HEK293 (cell line): ENCODE measurements at regions not wholly inside any gene's neighbourhood (a gene's known extent, or its start where the extent isn't known, plus 50 kb on each side); places are given as distances from the start of the nearest gene placed in this dataset.

Experiments used
- CTCF ChIA-PET: fragments of 350-600 bp; formaldehyde crosslinking; extraction: SDS; loops from one replicate; lab custom pipeline; 2021; ENCODE audit warnings: antibody characterized with exemption; lab: Yijun Ruan, JAX
- POLR2A ChIA-PET: fragments of 300-600 bp; formaldehyde crosslinking; extraction: SDS; loops from one replicate; lab custom pipeline; 2020; ENCODE audit warnings: antibody characterized with exemption, inconsistent platforms; lab: Yijun Ruan, JAX
- H3K27ac ChIP-seq: fragments of 200-500 bp; sonication (Bioruptor generic); 2 replicates; pipeline ENCODE4 v1.5.1; 2014; ENCODE audit warnings: low read depth, low read length, control low read depth, inconsistent platforms; ENCODE audit errors: extremely low read depth
- H3K36me3 ChIP-seq, 2 experiments: fragments of 200-500 bp in 1 of 2; sonication (Bioruptor generic) in 1 of 2; 1 replicate in 1 of 2; 2 replicates in 1 of 2; pipeline ENCODE4 v1.5.1; 2014 to 2017; ENCODE audit warnings: inconsistent platforms in 2 of 2, low read length in 2 of 2; ENCODE audit not compliant: control insufficient read depth in 2 of 2, insufficient read depth in 1 of 2
- H3K4me1 ChIP-seq: fragments of 200-500 bp; sonication (Bioruptor generic); 2 replicates; pipeline ENCODE4 v1.5.1; 2014; ENCODE audit warnings: mild to moderate bottlenecking, low read length, inconsistent platforms; ENCODE audit not compliant: control insufficient read depth, insufficient read depth
- H3K4me3 ChIP-seq: 2 replicates; pipeline ENCODE4 v1.5.1; 2011; ENCODE audit warnings: low read depth, mild to moderate bottlenecking, control low read depth, low read length, moderate library complexity
- H3K9me3 ChIP-seq: fragments of 200-500 bp; sonication (Bioruptor generic); 2 replicates; pipeline ENCODE4 v1.5.1; 2014; ENCODE audit warnings: low read depth, low read length, inconsistent platforms; ENCODE audit not compliant: control insufficient read depth, insufficient read depth
- BCL11B ChIP-seq: fragments of 450-650 bp; formaldehyde crosslinking; IDR thresholded peaks from 2 replicates; pipeline ENCODE4 v1.5.1; 2016; ENCODE audit warnings: low read depth, missing biosample characterization, missing genetic modification characterization
- HOXA7 ChIP-seq: sonication (generic); formaldehyde crosslinking; IDR thresholded peaks from 2 replicates; pipeline ENCODE4 v1.8.1; 2022; ENCODE audit warnings: missing genetic modification reagents, borderline replicate concordance
- HOXD13 ChIP-seq: sonication (generic); formaldehyde crosslinking; IDR thresholded peaks from 2 replicates; pipeline ENCODE4 v1.8.0; 2022; ENCODE audit warnings: missing genetic modification reagents, borderline replicate concordance
- ZFP37 ChIP-seq: fragments of 450-650 bp; formaldehyde crosslinking; IDR thresholded peaks from 2 replicates; pipeline ENCODE4 v1.5.1; 2016; ENCODE audit warnings: missing biosample characterization, missing genetic modification characterization
- ZNF23 ChIP-seq: fragments of 450-650 bp; formaldehyde crosslinking; IDR thresholded peaks from 2 replicates; pipeline ENCODE4 v1.5.1; 2016; ENCODE audit warnings: missing biosample characterization, missing genetic modification characterization, borderline replicate concordance
- ZNF239 ChIP-seq: fragments of 450-650 bp; formaldehyde crosslinking; IDR thresholded peaks from 2 replicates; pipeline ENCODE4 v1.5.1; 2016; ENCODE audit warnings: missing biosample characterization, missing genetic modification characterization
- ZNF391 ChIP-seq: fragments of 450-650 bp; formaldehyde crosslinking; IDR thresholded peaks from 2 replicates; pipeline ENCODE4 v1.5.1; 2016; ENCODE audit warnings: low read depth, missing biosample characterization, missing genetic modification characterization, borderline replicate concordance
- ZNF48 ChIP-seq: fragments of 450-650 bp; formaldehyde crosslinking; IDR thresholded peaks from 2 replicates; pipeline ENCODE4 v1.5.1; 2016; ENCODE audit warnings: missing biosample characterization, missing genetic modification characterization
- ZNF560 ChIP-seq: fragments of 450-650 bp; formaldehyde crosslinking; IDR thresholded peaks from 2 replicates; pipeline ENCODE4 v1.5.1; 2017; ENCODE audit warnings: missing biosample characterization, missing genetic modification characterization, borderline replicate concordance
- ZNF626 ChIP-seq: fragments of 450-650 bp; sonication (Bioruptor Pico); formaldehyde crosslinking; IDR thresholded peaks from 2 replicates; pipeline ENCODE4 v1.5.1; 2018; ENCODE audit warnings: missing biosample characterization, missing genetic modification characterization, inconsistent platforms
- ZNF701 ChIP-seq: fragments of 450-650 bp; formaldehyde crosslinking; IDR thresholded peaks from 2 replicates; pipeline ENCODE4 v1.5.1; 2016; ENCODE audit warnings: missing biosample characterization, missing genetic modification characterization
- ZNF776 ChIP-seq: fragments of 450-650 bp; formaldehyde crosslinking; IDR thresholded peaks from 2 replicates; pipeline ENCODE4 v1.5.0; 2017; ENCODE audit warnings: missing biosample characterization, missing genetic modification characterization, borderline replicate concordance
- TF ChIP-seq, protein P1 (sequence below): fragments of 450-650 bp; formaldehyde crosslinking; IDR thresholded peaks from 2 replicates; pipeline ENCODE4 v1.5.1; 2016; ENCODE audit warnings: missing biosample characterization, missing genetic modification characterization
- TF ChIP-seq, protein P2 (sequence below): fragments of 450-650 bp; formaldehyde crosslinking; IDR thresholded peaks from 2 replicates; pipeline ENCODE4 v1.5.1; 2016; ENCODE audit warnings: missing biosample characterization, missing genetic modification characterization
- TF ChIP-seq, protein P3 (sequence below): fragments of 450-650 bp; formaldehyde crosslinking; optimal IDR thresholded peaks from 2 replicates; pipeline ENCODE3; 2016; ENCODE audit warnings: missing biosample characterization, mild to moderate bottlenecking, missing genetic modification characterization
- TF ChIP-seq, protein P4 (sequence below): fragments of 450-650 bp; formaldehyde crosslinking; IDR thresholded peaks from 2 replicates; pipeline ENCODE4 v1.5.1; 2016; ENCODE audit warnings: missing biosample characterization, missing genetic modification characterization
- TF ChIP-seq, protein P5 (sequence below): fragments of 450-650 bp; formaldehyde crosslinking; IDR thresholded peaks from 2 replicates; pipeline ENCODE4 v1.5.1; 2016; ENCODE audit warnings: missing biosample characterization, missing genetic modification characterization
- TF ChIP-seq, protein P6 (sequence below): fragments of 450-650 bp; formaldehyde crosslinking; IDR thresholded peaks from 2 replicates; pipeline ENCODE4 v1.5.1; 2016; ENCODE audit warnings: missing biosample characterization, missing genetic modification characterization
- TF ChIP-seq, protein P7 (sequence below): fragments of 450-650 bp; formaldehyde crosslinking; IDR thresholded peaks from 2 replicates; pipeline ENCODE4 v1.5.1; 2016; ENCODE audit warnings: missing biosample characterization, missing genetic modification characterization

DNA sequence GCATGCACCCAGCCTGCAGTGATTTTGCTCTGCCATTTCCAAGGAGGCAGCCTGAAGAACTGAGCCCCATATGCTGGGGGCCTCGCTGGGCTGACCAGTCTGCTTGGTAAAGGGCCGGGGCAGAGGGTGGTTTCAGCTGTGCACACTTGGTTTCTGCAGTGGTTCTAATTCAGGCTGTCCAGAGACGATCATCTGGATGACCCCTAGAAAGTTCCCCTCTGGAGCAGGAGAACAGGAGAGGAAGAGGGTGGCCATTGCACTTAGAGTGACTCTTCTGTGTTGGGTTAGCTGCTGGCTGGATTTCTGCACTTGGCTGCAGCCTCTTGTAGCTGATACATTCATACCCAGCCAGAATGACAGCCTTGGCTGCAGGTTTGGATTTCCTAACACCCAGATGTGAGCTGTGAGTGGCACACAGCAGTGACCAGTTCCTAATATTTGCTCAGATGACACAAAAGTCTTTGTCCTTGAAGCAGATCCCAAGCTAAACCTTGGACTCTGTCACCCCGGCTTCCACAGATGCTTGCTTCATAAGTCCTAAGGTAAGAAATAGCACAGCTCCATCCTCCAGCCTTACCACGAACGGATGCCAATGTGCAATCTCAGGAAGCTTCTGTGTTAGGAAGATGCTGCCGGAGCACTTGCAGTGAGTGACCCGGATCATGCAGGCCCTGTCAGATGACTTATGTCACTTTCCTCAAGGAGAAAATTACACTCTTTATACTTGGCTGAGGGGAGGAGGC lies 105.6 kb downstream of the HNRNPLL start:
- Histone ChIP-seq H3K36me3 (no peaks in the 10 kb centered on the region), H3K4me3 (no peak overlapping the region), H3K4me1 (peaks cover 2% of the 10 kb centered on the region; the same call in 1 of the 2 replicates), H3K9me3 (no peaks in the 10 kb centered on the region), H3K27ac (no peak overlapping the region)
- ChIA-PET CTCF (interaction anchor here (0.6 to 3.3 kb wide), 7 partner anchors 11 to 359 kb away, joined by 3 to 25 read pairs (median 4); no protein-coding TSS in a partner anchor), POLR2A (no interaction called here)
- TF ChIP-seq, protein P1, sequence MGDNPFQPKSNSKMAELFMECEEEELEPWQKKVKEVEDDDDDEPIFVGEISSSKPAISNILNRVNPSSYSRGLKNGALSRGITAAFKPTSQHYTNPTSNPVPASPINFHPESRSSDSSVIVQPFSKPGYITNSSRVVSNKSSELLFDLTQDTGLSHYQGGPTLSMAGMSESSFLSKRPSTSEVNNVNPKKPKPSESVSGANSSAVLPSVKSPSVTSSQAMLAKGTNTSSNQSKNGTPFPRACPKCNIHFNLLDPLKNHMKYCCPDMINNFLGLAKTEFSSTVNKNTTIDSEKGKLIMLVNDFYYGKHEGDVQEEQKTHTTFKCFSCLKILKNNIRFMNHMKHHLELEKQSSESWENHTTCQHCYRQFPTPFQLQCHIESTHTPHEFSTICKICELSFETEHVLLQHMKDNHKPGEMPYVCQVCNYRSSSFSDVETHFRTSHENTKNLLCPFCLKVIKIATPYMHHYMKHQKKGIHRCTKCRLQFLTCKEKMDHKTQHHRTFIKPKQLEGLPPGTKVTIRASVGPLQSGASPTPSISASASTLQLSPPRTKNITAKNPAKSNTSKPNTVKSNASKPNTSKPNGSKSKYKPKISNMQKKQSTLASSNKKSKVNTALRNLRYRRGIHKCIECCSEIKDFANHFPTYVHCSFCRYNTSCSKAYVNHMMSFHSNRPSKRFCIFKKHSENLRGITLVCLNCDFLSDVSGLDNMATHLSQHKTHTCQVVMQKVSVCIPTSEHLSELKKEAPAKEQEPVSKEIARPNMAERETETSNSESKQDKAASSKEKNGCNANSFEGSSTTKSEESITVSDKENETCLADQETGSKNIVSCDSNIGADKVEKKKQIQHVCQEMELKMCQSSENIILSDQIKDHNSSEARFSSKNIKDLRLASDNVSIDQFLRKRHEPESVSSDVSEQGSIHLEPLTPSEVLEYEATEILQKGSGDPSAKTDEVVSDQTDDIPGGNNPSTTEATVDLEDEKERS (tag by site-specific recombination): no peak
- TF ChIP-seq ZNF48 (tag by site-specific recombination): no peak
- TF ChIP-seq, protein P2, sequence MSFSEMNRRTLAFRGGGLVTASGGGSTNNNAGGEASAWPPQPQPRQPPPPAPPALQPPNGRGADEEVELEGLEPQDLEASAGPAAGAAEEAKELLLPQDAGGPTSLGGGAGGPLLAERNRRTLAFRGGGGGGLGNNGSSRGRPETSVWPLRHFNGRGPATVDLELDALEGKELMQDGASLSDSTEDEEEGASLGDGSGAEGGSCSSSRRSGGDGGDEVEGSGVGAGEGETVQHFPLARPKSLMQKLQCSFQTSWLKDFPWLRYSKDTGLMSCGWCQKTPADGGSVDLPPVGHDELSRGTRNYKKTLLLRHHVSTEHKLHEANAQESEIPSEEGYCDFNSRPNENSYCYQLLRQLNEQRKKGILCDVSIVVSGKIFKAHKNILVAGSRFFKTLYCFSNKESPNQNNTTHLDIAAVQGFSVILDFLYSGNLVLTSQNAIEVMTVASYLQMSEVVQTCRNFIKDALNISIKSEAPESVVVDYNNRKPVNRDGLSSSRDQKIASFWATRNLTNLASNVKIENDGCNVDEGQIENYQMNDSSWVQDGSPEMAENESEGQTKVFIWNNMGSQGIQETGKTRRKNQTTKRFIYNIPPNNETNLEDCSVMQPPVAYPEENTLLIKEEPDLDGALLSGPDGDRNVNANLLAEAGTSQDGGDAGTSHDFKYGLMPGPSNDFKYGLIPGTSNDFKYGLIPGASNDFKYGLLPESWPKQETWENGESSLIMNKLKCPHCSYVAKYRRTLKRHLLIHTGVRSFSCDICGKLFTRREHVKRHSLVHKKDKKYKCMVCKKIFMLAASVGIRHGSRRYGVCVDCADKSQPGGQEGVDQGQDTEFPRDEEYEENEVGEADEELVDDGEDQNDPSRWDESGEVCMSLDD (tag by site-specific recombination): no peak

DNA sequence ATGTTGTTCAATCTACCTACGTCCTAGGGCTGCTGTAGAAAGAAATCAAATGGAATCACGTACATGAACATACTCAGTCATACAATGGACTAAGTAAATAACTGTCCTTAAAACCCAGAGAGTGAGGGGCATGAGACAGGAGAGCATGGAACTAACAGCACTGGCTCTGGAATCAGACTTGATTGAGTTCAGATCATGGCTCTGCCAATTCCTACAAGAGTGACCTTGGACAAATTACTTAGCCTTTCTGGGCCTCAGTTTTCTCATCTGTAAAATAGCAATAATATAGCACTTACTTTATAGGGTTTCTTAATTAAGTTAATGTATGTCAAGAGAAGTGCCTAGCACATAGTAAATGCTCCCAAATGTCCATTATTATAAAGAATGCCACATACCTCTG lies 106.8 kb downstream of the HNRNPLL start:
- Histone ChIP-seq H3K9me3 (no peaks in the 10 kb centered on the region), H3K4me1 (peaks cover 2% of the 10 kb centered on the region; the same call in 1 of the 2 replicates), H3K4me3 (no peak overlapping the region), H3K27ac (no peak overlapping the region), H3K36me3 (no peaks in the 10 kb centered on the region)
- ChIA-PET CTCF (interaction anchor here (1.1 to 3.3 kb wide), 2 partner anchors 12 to 40 kb away, joined by 4 to 25 read pairs; no protein-coding TSS in a partner anchor), POLR2A (no interaction called here)
- no peak for TF ChIP-seq HOXD13 (CRISPR knock-in tag)
- no peak for TF ChIP-seq ZNF391 (tag by site-specific recombination)
- TF ChIP-seq ZNF701 (tag by site-specific recombination): no peak
- TF ChIP-seq, protein P3, sequence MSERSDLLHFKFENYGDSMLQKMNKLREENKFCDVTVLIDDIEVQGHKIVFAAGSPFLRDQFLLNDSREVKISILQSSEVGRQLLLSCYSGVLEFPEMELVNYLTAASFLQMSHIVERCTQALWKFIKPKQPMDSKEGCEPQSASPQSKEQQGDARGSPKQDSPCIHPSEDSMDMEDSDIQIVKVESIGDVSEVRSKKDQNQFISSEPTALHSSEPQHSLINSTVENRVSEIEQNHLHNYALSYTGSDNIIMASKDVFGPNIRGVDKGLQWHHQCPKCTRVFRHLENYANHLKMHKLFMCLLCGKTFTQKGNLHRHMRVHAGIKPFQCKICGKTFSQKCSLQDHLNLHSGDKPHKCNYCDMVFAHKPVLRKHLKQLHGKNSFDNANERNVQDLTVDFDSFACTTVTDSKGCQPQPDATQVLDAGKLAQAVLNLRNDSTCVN (tag by site-specific recombination): no peak
- TF ChIP-seq ZNF560 (tag by site-specific recombination): no peak
- no peak for TF ChIP-seq HOXA7 (CRISPR knock-in tag)
- TF ChIP-seq, protein P4, sequence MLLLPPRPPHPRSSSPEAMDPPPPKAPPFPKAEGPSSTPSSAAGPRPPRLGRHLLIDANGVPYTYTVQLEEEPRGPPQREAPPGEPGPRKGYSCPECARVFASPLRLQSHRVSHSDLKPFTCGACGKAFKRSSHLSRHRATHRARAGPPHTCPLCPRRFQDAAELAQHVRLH (tag by site-specific recombination): no peak
- TF ChIP-seq BCL11B (tag by site-specific recombination): no peak
- no peak for TF ChIP-seq ZNF239 (tag by site-specific recombination)
- no peak for TF ChIP-seq ZNF626 (tag by site-specific recombination)
- TF ChIP-seq, protein P5, sequence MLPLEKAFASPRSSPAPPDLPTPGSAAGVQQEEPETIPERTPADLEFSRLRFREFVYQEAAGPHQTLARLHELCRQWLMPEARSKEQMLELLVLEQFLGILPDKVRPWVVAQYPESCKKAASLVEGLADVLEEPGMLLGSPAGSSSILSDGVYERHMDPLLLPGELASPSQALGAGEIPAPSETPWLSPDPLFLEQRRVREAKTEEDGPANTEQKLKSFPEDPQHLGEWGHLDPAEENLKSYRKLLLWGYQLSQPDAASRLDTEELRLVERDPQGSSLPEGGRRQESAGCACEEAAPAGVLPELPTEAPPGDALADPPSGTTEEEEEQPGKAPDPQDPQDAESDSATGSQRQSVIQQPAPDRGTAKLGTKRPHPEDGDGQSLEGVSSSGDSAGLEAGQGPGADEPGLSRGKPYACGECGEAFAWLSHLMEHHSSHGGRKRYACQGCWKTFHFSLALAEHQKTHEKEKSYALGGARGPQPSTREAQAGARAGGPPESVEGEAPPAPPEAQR (tag by site-specific recombination): no peak
- TF ChIP-seq ZNF23 (tag by site-specific recombination): no peak
- TF ChIP-seq ZFP37 (tag by site-specific recombination): no peak
- TF ChIP-seq, protein P6, sequence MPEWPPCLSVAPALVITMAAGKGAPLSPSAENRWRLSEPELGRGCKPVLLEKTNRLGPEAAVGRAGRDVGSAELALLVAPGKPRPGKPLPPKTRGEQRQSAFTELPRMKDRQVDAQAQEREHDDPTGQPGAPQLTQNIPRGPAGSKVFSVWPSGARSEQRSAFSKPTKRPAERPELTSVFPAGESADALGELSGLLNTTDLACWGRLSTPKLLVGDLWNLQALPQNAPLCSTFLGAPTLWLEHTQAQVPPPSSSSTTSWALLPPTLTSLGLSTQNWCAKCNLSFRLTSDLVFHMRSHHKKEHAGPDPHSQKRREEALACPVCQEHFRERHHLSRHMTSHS: no peak
- no peak for TF ChIP-seq ZNF776 (tag by site-specific recombination)
- TF ChIP-seq, protein P7, sequence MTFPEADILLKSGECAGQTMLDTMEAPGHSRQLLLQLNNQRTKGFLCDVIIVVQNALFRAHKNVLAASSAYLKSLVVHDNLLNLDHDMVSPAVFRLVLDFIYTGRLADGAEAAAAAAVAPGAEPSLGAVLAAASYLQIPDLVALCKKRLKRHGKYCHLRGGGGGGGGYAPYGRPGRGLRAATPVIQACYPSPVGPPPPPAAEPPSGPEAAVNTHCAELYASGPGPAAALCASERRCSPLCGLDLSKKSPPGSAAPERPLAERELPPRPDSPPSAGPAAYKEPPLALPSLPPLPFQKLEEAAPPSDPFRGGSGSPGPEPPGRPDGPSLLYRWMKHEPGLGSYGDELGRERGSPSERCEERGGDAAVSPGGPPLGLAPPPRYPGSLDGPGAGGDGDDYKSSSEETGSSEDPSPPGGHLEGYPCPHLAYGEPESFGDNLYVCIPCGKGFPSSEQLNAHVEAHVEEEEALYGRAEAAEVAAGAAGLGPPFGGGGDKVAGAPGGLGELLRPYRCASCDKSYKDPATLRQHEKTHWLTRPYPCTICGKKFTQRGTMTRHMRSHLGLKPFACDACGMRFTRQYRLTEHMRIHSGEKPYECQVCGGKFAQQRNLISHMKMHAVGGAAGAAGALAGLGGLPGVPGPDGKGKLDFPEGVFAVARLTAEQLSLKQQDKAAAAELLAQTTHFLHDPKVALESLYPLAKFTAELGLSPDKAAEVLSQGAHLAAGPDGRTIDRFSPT (tag by site-specific recombination): no peak
